ENCODE measurements at regions not wholly inside any gene's neighbourhood (a gene's known extent, or its start where the extent isn't known, plus 50 kb on each side); places are given as distances from the start of the nearest gene placed in this dataset.

- H3K36me3 ChIP-seq (ENCODE audit: low read depth): no peaks in the 10 kb centered on the region
- DNase-seq (no peak), ATAC-seq (no peak)
- TF ChIP-seq CTCF (IDR thresholded peaks at IDR 0.05): no peak
- no peaks in the 10 kb centered on the region for H3K4me1 ChIP-seq (ENCODE audit: low read depth)
- intact Hi-C loops (cut with DNase I, micrococcal nuclease): no loop called here
- H3K4me3 ChIP-seq: no peak overlapping the region
- H3K9me3 ChIP-seq: no peaks in the 10 kb centered on the region
These were observed 274.9 kb downstream of the HAO1 start for GRCh38 chr20:7665376-7665775.

GRCh38 chr20:7667194-7667593 is 273.1 kb downstream of the HAO1 start:
- TF ChIP-seq CTCF (IDR thresholded peaks at IDR 0.05): no peak
- ATAC-seq (no peak), DNase-seq (no peak)
- Histone ChIP-seq H3K4me3 (no peak overlapping the region), H3K36me3 (ENCODE audit: low read depth) (no peaks in the 10 kb centered on the region), H3K9me3 (no peaks in the 10 kb centered on the region), H3K4me1 (ENCODE audit: low read depth) (no peaks in the 10 kb centered on the region)
- intact Hi-C loops (cut with DNase I, micrococcal nuclease): no loop called here

GRCh38 chr20:7672571-7672970 is 267.7 kb downstream of the HAO1 start:
- intact Hi-C loops (cut with DNase I, micrococcal nuclease): no loop called here
- Histone ChIP-seq H3K4me1 (ENCODE audit: low read depth) (no peaks in the 10 kb centered on the region), H3K36me3 (ENCODE audit: low read depth) (no peaks in the 10 kb centered on the region), H3K9me3 (no peaks in the 10 kb centered on the region), H3K4me3 (no peak overlapping the region)
- DNase-seq: no peak
- TF ChIP-seq CTCF (IDR thresholded peaks at IDR 0.05): no peak
- no peak for ATAC-seq

GRCh38 chr20:7673841-7674240 is 266.4 kb downstream of the HAO1 start:
- H3K36me3 ChIP-seq (ENCODE audit: low read depth): no peaks in the 10 kb centered on the region
- no peaks in the 10 kb centered on the region for H3K4me1 ChIP-seq (ENCODE audit: low read depth)
- DNase-seq (no peak), ATAC-seq (no peak)
- H3K9me3 ChIP-seq: no peaks in the 10 kb centered on the region
- intact Hi-C loops (cut with DNase I, micrococcal nuclease): no loop called here
- TF ChIP-seq CTCF (IDR thresholded peaks at IDR 0.05): no peak
- H3K4me3 ChIP-seq: no peak overlapping the region

GRCh38 chr20:7682916-7683315 is 257.3 kb downstream of the HAO1 start:
- DNase-seq: no peak
- no peak for TF ChIP-seq CTCF (IDR thresholded peaks at IDR 0.05)
- intact Hi-C loops (cut with DNase I, micrococcal nuclease): no loop called here

GRCh38 chr20:7687065-7687464 is 253.2 kb downstream of the HAO1 start:
- H3K36me3 ChIP-seq (ENCODE audit: low read depth): no peaks in the 10 kb centered on the region
- intact Hi-C loops (cut with DNase I, micrococcal nuclease): no loop called here

More at GRCh38 chr20:7682916-7683315, 257.3 kb downstream of the HAO1 start:
- Histone ChIP-seq H3K36me3 (ENCODE audit: low read depth) (no peaks in the 10 kb centered on the region), H3K9me3 (no peaks in the 10 kb centered on the region), H3K4me1 (ENCODE audit: low read depth) (no peaks in the 10 kb centered on the region), H3K4me3 (no peak overlapping the region)
- no peak for ATAC-seq

More at GRCh38 chr20:7687065-7687464, 253.2 kb downstream of the HAO1 start:
- Histone ChIP-seq H3K9me3 (peaks cover 4% of the 10 kb centered on the region), H3K4me3 (no peak overlapping the region), H3K4me1 (ENCODE audit: low read depth) (no peaks in the 10 kb centered on the region)
- no peak for TF ChIP-seq CTCF (IDR thresholded peaks at IDR 0.05)
- DNase-seq (no peak), ATAC-seq (no peak)
